T-helper 1 cell treated with Interleukin-12 subunit alpha and Interleukin-12 subunit beta and Interleukin-4 antibody, amounts not matched to agents 30 ng/mL and 1 ng/mL, for 36 hours (primary cell): ENCODE measurements at regions not wholly inside any gene's neighbourhood (a gene's known extent, or its start where the extent isn't known, plus 50 kb on each side); places are given as distances from the start of the nearest gene placed in this dataset.

Source experiments
- intact Hi-C: fragments of 100-400 bp; cut with micrococcal nuclease; formaldehyde crosslinking; loops from one replicate; pipeline ENCODE4 v1.15.1; 2024

DNA sequence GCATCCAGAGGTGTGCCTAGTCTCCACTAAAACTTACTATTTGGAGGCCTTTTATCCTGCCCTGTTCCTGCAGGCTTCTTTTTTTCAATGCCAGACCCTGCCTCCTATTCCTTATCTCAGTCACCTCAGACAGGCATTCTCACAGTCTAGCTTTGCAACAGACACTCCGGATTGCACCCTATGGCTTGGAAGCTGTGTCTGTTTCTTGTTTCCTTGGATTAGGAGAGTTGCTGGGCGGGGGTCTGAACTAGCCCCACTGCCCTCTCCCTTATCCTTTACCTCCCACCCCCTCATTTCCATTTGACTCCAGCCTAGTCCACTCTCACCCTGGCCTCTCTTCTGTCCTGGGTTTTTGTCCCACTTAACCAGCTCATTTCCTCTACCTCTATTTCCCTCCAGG lies 228.1 kb upstream of the CITED2 start:
- intact Hi-C loops, result no loop called here

DNA sequence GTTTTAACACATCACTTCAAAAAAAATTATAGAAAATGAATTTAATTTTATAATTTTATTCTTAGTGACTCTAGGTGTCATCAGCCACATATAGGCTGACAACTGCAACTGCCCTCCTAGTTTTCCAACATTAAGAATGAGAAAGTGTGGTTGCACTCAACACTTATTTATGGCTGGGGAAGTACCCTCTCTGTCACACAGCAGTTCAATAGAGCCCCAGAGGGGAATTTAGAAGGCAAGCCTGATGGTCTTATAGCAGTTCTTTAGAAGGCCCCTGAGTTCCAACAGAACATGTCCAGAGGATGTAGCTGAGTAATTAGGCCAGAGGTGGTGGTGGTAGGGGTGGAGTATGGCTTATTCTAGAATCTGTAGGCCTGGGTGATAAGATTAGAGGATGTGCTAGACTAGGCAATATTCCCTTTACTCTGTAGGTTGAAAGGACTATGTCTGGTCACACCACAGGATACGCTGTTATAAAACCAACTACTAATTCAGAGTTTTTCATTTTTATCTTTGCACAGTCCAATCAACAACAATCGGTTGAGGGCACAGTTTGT lies 226.5 kb upstream of the CITED2 start:
- intact Hi-C loops, result no loop called here

DNA sequence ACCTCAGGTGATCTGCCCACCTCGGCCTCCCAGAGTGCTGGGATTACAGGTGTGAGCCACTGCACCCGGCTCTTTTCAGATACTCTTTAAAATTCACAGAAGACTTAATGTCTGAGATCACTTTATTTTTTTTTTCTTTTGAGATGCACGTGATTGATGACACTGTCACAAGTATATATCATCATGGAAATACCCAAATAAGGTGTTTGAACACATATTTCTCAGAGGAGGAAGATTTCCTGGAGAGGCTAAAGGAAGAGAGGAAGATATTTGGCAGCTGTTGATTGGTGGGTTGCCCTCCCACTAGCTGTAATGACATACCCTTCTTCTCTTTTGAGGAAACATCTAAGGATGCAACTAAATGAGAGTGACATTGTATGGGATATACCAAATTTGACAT lies 225.9 kb upstream of the CITED2 start:
- intact Hi-C loops, result no loop called here

DNA sequence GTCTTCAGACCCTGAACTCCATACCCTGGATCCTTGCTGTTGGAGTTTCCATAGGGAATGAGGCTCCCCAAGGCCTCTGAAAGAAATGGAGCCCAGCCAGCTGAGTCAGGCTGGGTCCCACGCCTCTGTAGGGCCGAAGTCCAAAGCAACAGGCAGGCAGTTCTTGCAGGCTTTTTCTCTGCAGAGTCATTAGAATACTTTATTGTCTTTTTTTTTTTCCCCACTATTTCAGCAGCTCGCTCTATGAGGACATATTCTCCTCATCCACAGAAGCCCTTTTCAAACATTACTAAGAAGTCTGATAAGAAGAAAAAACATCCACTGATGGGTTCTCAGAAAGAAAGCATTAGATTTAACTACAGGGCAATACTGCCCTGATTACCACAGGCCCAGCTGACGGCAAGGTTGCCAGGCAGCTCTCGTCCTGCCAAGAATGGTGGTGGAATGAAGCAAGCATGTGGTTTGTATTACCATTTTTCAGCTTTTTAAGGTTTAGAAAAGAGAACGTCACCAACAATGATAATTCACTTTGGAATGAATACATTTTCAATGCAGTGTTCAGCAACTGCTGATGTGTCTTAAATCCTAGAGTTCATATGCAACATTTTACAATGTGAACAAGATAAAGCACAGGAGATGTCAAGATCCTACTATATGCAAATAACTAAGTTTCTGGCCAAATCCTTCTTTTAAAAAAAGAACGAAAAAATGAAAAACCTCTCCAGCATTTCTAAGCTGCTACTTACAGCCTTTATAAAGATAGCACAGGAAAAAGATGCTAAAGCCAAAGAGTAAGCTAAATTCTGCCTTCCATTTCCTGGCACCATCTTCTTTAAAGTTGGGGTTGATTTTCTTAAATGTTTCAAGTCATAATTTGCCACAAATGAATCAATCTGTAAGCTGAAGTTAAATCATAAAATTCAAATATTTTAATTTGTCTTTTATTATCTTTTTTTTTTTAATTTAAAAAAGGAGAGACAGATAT lies 223.6 kb upstream of the CITED2 start:
- intact Hi-C loops, result no loop called here

DNA sequence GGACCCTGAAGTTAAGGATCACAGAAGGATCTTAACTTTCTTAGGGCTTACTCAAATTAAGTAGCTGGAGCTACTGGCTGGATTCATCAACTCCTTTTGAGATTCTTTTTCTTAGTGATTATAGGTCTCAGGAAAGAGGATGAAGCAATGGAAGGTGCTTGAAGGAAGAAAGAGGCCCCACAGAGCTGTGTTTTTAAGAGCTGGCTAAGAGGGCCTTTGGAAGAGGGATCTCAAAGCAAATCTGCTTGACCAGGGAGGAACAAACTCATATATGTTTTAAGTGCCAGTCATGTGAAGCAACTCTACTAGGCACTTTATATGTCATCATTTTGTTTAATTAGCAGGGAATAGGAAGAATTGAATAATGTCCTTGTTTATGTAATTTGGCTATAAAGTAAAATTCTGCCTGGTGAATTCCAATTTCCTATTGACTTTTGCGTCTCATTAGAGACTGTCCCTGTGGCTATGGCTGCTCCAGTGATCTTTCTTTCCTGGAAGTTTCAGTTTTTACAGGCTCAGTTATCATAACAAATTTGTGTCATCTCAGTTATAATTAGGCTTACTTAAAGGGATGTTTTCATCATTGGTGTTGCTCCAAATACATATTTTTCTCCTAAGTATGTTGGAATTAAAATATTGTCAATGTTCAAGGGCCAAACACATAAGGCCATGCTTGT lies 222.8 kb upstream of the CITED2 start:
- intact Hi-C loops, result no loop called here

DNA sequence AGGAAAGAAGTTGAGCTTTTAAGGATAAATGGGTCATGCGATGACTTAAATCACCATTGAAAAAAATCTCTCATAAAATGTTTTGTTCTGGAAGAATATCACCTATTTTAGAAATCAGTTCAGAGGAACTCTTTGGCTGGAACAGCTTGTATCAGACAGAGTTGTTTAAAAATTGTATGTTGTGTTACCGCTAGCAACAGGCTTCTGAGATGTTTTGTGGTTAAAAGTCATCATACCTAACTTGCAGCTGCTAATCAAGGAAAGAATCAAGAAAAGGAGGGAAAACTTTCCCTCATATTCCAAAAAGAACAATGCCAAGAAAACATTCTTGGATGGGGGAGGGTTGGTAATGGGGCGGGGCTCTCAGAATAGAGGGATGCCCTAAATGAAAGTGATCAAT lies 220.7 kb upstream of the CITED2 start:
- intact Hi-C loops, result no loop called here

DNA sequence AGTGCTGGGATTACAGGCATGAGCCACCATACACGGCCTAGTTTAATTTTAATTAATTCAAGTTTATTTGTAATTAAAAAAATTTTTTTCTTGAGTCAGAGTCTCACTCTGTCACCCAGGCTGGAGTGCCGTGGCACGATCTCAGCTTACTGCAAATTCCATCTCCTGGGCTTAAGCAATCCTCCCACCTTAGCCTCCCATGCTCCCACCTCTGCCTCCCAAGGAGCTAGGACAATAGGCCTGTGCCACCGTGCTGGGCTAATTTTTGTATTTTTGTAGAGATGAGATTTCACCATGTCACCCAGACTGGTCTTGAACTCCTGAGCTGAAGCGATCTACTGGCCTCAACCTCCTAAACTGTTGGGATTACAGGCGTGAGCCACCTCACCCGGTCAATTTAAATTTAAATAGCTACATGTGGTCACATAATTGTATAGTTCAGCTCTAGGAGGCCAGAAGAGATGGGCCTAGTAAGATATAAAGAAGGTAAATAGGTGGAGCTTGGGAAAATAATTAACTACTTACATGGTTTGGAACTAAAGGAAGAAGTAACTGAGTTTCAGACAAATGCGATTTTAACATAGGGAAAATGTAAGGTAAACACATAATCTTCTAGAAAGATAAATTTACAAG lies 220.0 kb upstream of the CITED2 start:
- intact Hi-C loops, result no loop called here

DNA sequence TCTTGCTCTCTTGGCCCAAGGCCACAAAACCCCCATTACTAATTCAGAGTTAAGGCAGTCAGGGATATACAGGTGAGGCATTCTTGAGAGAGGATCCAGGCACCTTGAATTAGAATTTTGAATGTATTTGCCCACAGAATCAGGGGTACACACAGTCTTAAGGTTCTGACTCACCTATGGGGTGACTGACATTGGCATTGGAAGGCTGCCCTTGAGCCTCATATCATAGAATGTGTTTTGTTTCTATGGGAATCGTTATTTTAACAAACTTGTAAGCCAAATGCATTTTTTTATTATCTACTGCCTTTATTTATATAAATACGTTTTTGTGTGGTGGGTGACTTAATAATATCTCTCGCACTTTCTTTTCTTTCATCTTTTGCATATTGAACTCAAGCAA lies 218.6 kb upstream of the CITED2 start:
- intact Hi-C loops, result no loop called here

DNA sequence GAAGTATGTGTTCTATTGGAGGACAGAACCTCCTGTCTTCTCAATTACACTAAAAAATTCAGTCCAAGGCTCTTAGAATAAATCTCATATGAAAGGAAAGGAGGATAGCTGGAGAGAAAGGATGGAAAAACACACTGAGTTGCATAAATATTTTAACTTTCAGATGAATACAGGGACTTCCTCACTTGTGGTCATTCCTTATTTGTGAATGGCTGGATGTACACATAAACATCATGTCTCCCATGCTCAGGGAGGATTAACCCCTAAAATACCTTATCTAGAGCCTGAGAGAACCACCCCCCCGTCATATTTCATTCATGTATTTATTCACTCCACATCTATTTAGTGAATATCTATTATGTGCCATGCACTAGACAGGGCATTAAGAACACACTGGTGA lies 217.6 kb upstream of the CITED2 start:
- intact Hi-C loops, result no loop called here

DNA sequence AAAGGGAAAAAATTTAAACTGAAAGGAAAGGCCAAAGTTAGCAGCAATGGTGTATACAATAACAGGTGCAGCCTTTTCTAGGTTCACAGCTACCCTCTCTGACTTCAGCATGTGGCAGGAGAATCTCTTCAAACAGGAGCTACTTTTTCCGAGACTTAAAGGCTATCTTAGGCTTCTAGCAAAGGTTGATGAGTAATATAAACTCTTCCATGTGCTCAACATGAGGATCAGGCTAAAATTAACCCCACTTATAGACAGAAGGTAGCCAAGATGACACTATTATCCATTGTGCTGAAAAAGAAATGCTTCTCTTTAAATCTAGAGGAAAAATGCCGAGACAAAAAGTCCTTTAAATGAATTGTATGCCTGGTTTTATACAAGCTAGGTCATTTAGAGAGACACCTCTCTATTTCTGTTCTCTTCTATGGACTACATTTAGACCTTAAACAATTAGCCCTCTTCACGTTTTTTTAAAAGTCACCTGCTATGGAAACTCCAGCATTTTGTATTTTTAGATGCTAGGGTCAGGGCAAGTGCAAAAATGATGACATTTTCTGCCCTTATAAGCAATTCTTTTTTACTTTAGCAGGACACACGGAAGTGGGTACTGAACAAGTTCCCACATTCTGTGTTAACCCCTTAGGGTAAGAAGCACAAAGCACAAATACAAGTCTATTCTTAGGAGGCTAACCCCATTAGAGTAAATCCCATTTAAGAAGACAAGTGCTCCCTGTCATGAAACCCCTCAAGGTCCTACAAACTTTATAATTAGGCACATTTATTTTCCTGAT lies 216.8 kb upstream of the CITED2 start:
- intact Hi-C loops, result no loop called here

DNA sequence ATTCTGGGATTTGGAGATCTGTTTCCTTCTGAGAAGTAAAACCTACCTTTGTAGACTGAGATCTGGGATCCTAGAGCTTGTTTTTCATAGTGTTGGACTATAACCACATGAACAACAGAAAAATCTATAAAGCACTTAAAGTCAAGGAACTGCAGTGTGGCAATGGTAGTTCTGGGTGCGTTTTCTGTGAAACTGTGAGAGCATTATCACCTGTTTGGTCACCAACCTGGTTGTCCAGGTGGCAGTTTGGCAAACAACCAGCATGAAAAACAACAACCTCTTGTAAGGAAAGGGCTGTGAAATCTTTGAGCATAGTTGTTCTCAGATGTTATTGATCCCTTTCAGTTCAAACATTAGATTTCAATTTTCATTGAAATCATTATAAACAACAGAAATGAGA lies 215.8 kb upstream of the CITED2 start:
- intact Hi-C loops, result no loop called here

DNA sequence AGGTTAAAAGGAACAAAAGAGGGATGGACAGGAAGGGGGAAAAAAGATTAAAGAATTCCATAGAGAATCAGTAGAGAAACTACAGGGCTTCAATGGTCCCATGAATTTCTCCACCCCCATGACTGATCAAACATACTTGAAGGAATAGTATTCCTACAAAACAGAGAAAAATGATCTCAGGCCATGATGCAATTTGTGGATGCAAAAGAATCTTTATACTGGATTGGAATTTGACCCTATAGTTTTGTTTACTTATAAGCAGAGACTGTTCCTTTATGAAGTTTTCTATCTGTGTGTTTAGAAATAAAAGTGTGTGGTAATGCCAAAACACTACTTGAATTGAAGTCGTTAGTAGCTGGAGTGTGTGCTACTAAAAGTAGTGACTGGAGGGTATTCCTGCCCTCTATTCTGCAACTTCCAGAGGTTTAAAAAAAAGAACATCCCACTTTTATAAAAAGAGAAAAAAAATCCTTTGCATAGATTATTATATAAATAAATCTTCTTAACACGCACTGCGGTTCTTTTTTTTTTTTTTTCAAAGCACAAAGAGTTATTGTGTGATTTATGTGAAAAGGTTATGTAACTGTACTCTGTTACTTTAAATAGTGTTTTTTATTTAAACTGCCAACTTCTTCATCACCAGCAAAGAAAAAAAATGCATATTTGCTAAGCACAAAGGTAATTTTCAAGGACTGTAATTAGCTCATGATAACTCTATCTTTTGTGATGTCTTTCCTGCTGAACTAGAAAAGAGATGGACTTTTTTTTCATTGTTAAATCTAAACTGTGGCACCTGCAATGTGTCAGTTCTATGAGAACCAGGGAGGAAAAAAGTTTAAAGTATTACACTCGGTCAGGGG lies 214.5 kb upstream of the CITED2 start:
- intact Hi-C loops, result no loop called here

DNA sequence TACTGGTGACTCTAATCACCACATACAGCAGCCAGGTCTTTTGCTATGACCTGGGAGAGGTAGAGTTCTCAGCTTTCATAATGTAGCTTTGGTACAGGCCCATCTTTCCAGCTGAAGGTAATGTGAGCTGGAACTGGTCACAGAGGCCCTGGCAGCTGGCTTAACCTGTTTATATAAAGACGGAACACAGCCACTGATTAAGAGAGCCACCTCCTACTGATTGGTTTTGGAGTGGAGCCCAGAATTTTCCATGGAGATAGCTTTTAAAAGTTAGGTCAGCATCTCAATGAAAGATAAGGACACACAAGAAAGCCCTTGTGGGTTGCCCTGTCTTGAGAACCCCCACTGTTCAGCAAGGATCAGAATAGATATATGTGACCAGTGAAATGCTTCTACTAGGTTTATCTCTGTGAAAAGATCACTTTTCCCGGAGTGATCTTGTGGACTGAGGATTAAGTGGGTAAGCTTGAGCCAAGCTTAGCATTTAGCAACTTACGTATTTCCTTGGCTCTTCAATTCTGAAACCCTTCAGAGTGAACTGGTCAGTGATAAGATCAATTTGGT lies 213.7 kb upstream of the CITED2 start:
- intact Hi-C loops, result no loop called here

DNA sequence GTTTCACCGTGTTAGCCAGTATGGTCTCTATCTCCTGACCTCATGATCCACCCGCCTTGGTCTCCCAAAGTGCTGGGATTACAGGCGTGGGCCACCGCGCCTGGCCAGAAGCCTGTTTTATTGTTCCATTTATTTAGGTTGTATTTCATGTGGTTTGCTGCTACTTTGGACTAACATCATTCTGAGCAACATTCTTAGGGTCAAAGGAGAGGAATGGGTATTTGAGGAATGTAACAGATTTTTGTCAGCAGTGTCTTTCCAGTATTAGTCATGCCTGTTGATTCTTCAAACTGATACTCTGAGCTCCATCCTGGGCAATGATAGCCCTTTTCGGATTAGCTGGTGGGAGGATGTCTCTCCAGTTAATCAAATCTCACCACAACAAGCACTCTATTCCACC lies 213.0 kb upstream of the CITED2 start:
- intact Hi-C loops, result no loop called here

DNA sequence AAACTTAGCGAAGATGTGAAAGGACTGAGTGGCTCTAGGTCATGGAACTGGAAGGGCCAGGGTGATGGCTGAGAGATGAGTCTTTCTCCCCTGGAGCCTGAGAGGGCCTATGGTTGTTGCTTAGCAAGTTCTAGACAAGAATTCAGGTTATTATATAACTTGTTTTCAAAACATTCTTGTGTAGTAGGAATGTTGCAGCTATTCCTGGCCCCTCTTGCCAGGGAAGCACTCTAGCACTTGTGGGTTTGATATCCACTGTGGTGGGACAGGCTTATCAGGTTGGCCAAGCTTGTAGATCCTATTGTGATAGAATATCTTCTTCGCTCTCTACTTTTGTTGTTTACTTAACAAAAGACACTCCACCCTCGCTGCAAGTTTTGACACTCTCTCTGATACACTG lies 211.8 kb upstream of the CITED2 start:
- intact Hi-C loops, result no loop called here

DNA sequence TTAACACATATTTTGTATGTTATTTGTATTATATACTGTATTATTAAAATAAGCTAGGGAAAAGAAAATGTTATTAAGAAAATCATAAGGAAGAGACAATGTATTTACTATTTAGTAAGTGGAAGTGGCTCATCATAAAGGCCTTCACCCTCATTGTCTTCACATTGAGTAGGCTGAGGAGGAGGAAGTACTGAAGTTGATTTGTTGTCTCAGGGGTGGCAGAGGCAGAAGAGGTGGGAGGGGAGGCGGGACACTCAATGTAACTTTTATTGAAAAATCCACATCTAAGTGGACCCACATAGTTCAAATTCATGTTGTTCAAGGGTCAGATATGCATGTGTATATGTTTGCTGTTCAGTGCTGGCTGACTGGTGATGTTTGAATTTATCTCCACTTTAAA lies 210.2 kb upstream of the CITED2 start:
- intact Hi-C loops, result no loop called here

DNA sequence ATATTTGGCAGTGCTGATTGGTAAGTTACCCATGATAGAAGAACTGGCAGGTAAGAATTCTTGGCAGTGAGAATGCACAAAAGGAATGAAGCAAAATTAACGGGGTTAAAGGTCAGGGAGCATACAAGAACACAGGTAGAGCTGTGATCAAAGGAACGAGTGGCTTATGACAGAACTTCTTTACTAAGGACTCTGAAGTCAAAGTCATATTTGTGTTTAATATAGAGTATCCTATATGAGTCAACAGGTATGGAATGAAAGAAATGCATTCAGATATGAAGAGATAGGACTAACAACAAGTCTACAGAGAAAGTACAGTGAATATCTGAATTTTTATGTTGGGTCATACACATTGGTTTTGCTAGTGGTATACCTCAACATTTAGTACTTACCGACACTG lies 209.0 kb upstream of the CITED2 start:
- intact Hi-C loops, result no loop called here

DNA sequence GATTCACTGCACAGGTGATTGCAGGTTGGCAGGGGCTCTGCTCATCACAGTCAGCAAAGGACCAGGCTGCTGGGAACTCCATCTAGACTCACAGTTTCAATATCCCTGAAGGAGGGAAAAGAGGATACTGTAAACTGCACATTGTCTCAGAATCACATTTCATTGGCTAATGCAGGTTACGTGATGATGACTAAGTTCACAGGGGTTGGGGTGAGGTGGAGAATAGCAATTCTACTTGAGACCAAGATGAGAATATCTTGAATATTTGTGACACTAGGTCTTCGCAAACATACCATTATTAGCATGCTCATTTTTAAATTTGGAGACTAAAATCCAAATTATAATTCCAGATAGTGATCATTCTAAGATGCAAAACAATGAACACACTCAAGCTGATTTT lies 208.5 kb upstream of the CITED2 start:
- intact Hi-C loops, result no loop called here

DNA sequence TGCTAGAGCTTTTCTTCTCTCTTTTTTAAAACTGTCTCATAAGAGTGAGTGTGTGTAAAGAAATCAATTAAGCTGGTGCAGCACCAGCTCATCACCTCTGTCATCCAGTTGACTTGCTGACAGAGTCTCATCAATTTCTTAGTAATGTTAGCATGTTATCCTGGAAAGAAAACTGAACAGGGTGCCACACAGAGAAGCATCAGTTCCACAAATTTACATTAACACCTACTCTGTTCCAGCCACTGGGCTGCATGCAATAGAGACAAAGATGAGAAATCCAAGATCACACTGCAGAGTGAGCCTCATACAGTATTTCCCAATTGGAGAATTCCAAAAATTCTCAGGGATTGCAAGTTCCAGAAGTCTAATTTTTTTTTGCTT lies 207.0 kb upstream of the CITED2 start:
- intact Hi-C loops, result no loop called here
